ENCODE measurements at regions not wholly inside any gene's neighbourhood (a gene's known extent, or its start where the extent isn't known, plus 50 kb on each side); places are given as distances from the start of the nearest gene placed in this dataset.

- no peak for DNase-seq (ENCODE audit: low spot score)
- intact Hi-C loops (cut with DNase I): no loop called here
Measured at GRCh38 chr7:46651561-46652088, 730.6 kb upstream of the IGFBP3 start.

- DNase-seq (ENCODE audit: low spot score): no peak
Measured at GRCh38 chr7:46651070-46651469, 730.0 kb upstream of the IGFBP3 start.

GRCh38 chr7:46649876-46650275, 728.8 kb upstream of the IGFBP3 start:
- intact Hi-C loops (cut with DNase I): no loop called here
- DNase-seq (ENCODE audit: low spot score): no peak

More at GRCh38 chr7:46651070-46651469, 730.0 kb upstream of the IGFBP3 start:
- intact Hi-C loops (cut with DNase I): no loop called here

- intact Hi-C loops (cut with DNase I): no loop called here
- no peak for DNase-seq (ENCODE audit: low spot score)
Measured at GRCh38 chr7:46637793-46638735, 717.0 kb upstream of the IGFBP3 start.

- intact Hi-C loops (cut with DNase I): no loop called here
- DNase-seq (ENCODE audit: low spot score): no peak
Measured at GRCh38 chr7:46636022-46636421, 715.0 kb upstream of the IGFBP3 start.

GRCh38 chr7:46633630-46634240, 712.7 kb upstream of the IGFBP3 start:
- intact Hi-C loops (cut with DNase I): no loop called here
- DNase-seq (ENCODE audit: low spot score): no peak

GRCh38 chr7:46633200-46633599, 712.1 kb upstream of the IGFBP3 start:
- intact Hi-C loops (cut with DNase I): no loop called here
- DNase-seq (ENCODE audit: low spot score): no peak

- intact Hi-C loops (cut with DNase I): no loop called here
Measured at GRCh38 chr7:46630031-46630430, 709.0 kb upstream of the IGFBP3 start.

GRCh38 chr7:46628389-46628788, 707.3 kb upstream of the IGFBP3 start:
- intact Hi-C loops (cut with DNase I): no loop called here
- DNase-seq (ENCODE audit: low spot score): no peak

More at GRCh38 chr7:46630031-46630430, 709.0 kb upstream of the IGFBP3 start:
- no peak for DNase-seq (ENCODE audit: low spot score)

GRCh38 chr7:46626691-46627310, 705.7 kb upstream of the IGFBP3 start:
- DNase-seq (ENCODE audit: low spot score): no peak
- intact Hi-C loops (cut with DNase I): loop anchor here in 1 of 2 donors (1.0 kb wide), 1 partner anchor 38 kb away; no protein-coding TSS in a partner anchor

GRCh38 chr7:46626261-46626660, 705.2 kb upstream of the IGFBP3 start:
- intact Hi-C loops (cut with DNase I): loop anchor here in 1 of 2 donors (1.0 kb wide), 1 partner anchor 37 kb away; no protein-coding TSS in a partner anchor
- DNase-seq (ENCODE audit: low spot score): no peak

GRCh38 chr7:46625032-46625431, 704.0 kb upstream of the IGFBP3 start:
- intact Hi-C loops (cut with DNase I): no loop called here
- no peak for DNase-seq (ENCODE audit: low spot score)

GRCh38 chr7:46622251-46622650, 701.2 kb upstream of the IGFBP3 start:
- intact Hi-C loops (cut with DNase I): no loop called here
- no peak for DNase-seq (ENCODE audit: low spot score)

- DNase-seq (ENCODE audit: low spot score): no peak
- intact Hi-C loops (cut with DNase I): no loop called here
Measured at GRCh38 chr7:46619723-46620310, 698.7 kb upstream of the IGFBP3 start.

GRCh38 chr7:46616636-46617035, 695.6 kb upstream of the IGFBP3 start:
- intact Hi-C loops (cut with DNase I): no loop called here
- DNase-seq (ENCODE audit: low spot score): no peak

GRCh38 chr7:46613551-46613950, 692.5 kb upstream of the IGFBP3 start:
- no peak for DNase-seq (ENCODE audit: low spot score)

GRCh38 chr7:46613116-46613515, 692.0 kb upstream of the IGFBP3 start:
- intact Hi-C loops (cut with DNase I): no loop called here
- no peak for DNase-seq (ENCODE audit: low spot score)

More at GRCh38 chr7:46613551-46613950, 692.5 kb upstream of the IGFBP3 start:
- intact Hi-C loops (cut with DNase I): no loop called here

- intact Hi-C loops (cut with DNase I): no loop called here
Measured at GRCh38 chr7:46611508-46611907, 690.4 kb upstream of the IGFBP3 start.

GRCh38 chr7:46610746-46611145, 689.7 kb upstream of the IGFBP3 start:
- intact Hi-C loops (cut with DNase I): no loop called here
- DNase-seq (ENCODE audit: low spot score): no peak

More at GRCh38 chr7:46611508-46611907, 690.4 kb upstream of the IGFBP3 start:
- no peak for DNase-seq (ENCODE audit: low spot score)
